ENCODE measurements at regions not wholly inside any gene's neighbourhood (a gene's known extent, or its start where the extent isn't known, plus 50 kb on each side); places are given as distances from the start of the nearest gene placed in this dataset.

GRCh38 chr1:101174722-101175121 is 62.1 kb upstream of the S1PR1 start:
- TF ChIP-seq CTCF (IDR thresholded peaks at IDR 0.05): no peak
- TF ChIP-seq, protein P1, sequence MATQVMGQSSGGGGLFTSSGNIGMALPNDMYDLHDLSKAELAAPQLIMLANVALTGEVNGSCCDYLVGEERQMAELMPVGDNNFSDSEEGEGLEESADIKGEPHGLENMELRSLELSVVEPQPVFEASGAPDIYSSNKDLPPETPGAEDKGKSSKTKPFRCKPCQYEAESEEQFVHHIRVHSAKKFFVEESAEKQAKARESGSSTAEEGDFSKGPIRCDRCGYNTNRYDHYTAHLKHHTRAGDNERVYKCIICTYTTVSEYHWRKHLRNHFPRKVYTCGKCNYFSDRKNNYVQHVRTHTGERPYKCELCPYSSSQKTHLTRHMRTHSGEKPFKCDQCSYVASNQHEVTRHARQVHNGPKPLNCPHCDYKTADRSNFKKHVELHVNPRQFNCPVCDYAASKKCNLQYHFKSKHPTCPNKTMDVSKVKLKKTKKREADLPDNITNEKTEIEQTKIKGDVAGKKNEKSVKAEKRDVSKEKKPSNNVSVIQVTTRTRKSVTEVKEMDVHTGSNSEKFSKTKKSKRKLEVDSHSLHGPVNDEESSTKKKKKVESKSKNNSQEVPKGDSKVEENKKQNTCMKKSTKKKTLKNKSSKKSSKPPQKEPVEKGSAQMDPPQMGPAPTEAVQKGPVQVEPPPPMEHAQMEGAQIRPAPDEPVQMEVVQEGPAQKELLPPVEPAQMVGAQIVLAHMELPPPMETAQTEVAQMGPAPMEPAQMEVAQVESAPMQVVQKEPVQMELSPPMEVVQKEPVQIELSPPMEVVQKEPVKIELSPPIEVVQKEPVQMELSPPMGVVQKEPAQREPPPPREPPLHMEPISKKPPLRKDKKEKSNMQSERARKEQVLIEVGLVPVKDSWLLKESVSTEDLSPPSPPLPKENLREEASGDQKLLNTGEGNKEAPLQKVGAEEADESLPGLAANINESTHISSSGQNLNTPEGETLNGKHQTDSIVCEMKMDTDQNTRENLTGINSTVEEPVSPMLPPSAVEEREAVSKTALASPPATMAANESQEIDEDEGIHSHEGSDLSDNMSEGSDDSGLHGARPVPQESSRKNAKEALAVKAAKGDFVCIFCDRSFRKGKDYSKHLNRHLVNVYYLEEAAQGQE (IDR thresholded peaks at IDR 0.05; ENCODE audit: insufficient read depth in 1 of 2, low read depth in 2 of 2, low read length in 1 of 2): no peak

Measured in Panc1 (cell line).